Middle frontal gyrus (tissue), 1 donor: ENCODE measurements at regions not wholly inside any gene's neighbourhood (a gene's known extent, or its start where the extent isn't known, plus 50 kb on each side); places are given as distances from the start of the nearest gene placed in this dataset.
A peak's percentile ranks its signal among the peaks of the same experiment; 100 is the strongest.
"Not testable (repeated sequence)": the region's sequence is repeated elsewhere in the genome, so short reads cannot be mapped to it uniquely, and the experiment has no call there.

Experiments
- DNase-seq: peaks from one replicate; pipeline ENCODE4 v3.0.0-alpha.2; 2015; ENCODE audit warnings: low spot score; ENCODE audit errors: extremely low spot score

- DNase-seq: no peak
Measured at GRCh38 chr22:46040471-46041465, 63.8 kb upstream of the WNT7B start.

GRCh38 chr22:46041642-46042041 lies 64.7 kb upstream of the WNT7B start:
- DNase-seq: no peak

- no peak for DNase-seq
Measured at GRCh38 chr22:46042786-46043185, 65.8 kb upstream of the WNT7B start.

DNA sequence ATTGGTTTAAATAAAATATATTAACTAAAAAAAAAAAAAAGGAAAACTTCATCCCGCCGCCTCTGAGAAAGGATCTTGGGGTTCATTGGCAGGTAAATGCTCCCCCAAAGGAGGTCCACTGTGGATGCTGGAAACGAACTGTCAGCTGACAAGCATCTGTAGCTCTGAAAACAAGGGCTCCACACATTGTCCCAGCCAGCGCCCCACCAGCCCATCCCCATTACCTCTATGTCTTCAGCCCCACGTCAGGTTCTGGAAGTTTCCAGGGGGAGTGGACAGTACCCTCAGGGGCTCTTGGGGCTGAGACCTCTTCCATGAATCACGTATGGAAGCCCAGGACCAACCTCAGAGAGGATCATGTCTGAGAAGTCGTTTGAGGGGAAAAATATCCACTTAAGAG lies 66.4 kb upstream of the WNT7B start:
- no peak for DNase-seq

- no peak for DNase-seq
Measured at GRCh38 chr22:46043816-46044620, 67.1 kb upstream of the WNT7B start.

- no peak for DNase-seq
Measured at GRCh38 chr22:46044621-46045458, 67.9 kb upstream of the WNT7B start.

DNA sequence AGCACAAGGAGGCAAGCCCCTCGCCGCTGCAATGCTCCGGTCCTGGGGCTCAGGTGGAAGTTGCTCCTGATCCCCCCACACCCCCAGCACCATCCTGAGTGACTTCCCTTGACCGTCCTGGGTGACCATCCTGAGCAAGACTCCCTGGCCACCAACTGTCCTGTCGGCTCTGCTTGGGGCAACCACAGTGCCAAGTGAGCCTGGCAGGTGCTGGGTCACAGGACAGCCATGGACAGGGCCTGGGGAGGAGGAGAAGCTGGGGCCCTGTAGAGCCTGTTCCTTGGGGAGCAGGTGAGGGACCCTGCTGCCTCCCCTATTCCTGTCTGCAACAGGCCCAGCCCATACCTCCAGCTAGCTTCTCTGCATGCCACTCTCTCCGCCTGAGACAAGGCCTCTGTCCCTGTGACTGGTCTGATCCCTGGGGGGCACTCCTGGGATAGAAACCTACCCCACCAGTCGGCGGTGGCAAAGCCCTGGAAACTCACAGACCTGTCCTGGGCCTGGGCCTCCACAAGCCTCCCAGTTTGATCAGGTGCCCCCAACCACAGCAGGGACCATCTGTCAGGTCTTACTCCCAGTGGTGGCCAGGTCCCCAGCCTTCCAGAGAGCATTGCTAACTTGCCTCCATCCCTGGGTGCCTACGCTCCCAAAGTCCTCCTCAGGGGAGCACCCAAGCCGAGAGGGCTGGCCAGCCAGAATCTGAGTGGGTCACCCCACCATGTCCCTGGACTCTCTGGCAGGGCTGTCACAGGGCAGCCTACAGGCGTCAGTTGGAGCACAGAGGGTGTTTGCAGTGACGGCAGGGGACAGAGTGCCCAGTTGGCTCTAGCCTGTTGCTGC lies 68.7 kb upstream of the WNT7B start:
- DNase-seq: peak; percentile 2

DNA sequence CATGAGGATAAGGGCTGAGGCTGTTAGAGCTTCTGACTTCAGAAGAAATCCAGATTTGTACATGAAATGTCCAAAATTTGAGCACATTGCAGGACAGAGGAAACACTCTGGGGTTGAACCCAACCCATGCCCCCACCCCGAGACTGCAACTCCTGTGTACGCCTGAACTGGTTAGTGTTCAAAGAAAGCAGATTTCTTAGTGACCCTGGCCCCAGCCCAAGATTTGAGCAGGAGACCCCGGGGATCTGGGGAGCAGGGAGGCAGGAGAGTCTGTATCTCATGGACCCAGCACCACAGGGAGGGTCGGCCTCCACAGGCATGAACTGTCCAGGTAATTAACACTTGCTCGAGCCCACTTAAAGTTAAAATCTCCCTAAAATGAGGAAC lies 69.3 kb upstream of the WNT7B start:
- no peak for DNase-seq

DNA sequence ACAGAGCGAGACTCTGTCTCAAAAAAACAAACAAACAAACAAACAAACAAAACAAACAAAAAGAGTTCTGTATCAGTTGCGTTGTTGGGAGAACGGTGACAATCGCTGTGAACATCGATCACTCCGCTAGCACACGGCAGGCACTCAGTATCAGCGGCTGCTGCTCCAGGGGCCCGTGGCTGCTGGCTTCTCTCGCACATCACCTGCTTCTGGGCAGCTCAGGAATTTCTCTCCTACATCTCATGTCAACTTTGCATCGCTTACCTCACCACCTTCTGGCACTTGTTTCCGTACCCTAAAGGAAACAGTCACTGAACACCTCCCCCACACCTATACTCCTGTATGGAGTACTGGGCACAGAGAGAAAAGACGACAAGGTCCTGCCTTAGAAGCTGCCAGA lies 70.3 kb upstream of the WNT7B start:
- DNase-seq: no peak

DNA sequence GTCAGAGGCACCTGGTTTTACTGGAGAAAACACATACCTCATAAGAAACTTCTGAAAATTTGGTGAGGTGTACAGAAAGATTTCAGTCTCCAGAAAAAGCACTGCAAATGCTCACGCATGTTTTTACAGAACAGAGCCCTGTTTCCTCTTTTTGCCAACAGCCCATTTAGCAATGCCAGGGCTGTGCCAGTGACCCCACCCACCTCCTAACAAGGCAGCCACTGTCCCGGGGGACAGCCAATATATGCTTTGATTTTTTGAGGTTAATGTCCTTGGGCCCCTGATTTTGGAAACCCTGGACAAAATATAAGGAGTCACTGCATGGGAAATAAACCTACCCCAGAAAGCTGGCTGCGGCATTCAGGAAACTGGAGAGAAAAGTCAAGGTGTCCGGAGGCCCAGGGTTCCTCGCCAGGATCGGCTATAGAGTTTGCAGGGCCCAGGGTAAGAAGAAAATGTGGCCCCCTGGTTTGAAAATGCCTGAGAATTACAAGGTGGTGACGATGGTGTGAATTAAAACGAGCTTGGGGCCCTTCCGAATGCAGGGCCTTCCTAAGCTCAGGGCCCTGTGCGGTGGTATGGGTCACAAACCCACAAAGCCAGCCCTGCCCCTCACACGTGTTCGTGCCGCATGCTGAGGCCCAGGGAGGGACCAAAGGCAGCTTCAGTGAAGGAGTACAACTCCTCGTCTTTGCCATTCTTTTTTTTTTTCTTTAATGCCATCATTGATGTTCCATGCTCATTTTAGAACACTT lies 71.1 kb upstream of the WNT7B start:
- peak; percentile 2 for DNase-seq

- not testable (repeated sequence) for DNase-seq
Measured at GRCh38 chr22:46048661-46049060, 71.7 kb upstream of the WNT7B start.

DNA sequence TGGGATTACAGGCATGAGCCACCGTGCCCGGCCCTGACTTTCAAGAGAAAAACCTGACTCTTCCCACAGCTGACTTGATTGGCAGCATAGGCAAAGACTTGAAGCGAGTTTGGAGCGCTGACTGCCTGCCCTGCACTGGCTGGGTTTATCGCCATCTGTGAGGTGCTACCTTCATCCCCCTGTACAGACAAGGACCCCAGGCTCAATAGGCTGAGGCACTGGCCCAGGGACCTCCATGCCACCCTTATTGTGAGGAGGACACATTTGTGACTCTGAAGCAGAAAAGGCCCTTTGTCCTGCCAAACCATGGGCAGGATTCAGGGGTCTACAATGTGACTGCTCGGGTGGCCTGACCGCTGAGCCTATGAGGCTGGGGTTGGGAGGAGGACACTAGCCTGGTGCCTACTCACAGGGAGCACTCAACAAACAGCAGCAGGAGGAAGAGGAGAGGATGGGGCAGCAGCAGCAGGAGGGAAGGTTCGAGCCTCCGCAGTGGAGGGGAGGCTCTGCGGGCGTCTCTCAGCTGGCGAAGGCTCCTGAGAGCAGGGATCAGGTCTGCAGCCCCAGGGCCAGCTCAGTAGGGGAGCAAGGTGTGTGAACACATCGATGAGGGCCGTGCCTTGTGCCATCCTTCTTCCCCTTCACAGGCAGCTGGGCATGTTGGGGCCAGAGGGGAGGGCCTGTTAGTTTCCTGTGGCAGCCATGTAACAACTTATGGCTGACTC lies 72.9 kb upstream of the WNT7B start:
- no peak for DNase-seq

DNA sequence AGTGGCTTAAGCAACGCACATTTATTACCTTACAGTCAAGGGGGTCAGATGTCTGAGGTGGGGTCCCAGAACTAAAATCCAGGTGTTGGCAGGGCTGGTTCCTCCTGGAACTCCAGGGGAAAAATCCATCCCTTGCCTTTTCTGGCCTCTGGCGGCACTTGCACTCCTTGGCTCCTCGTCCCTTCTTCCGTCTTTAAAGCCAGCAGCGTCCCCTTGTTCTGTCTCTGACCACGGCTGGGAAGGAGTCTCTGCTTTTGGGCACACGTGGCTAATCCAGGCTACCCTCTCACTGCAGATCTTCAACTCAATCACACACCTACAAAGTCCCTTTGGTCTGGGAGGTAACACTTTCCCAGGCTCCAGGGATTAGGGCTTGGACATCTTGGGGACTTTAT lies 73.5 kb upstream of the WNT7B start:
- DNase-seq: no peak

DNA sequence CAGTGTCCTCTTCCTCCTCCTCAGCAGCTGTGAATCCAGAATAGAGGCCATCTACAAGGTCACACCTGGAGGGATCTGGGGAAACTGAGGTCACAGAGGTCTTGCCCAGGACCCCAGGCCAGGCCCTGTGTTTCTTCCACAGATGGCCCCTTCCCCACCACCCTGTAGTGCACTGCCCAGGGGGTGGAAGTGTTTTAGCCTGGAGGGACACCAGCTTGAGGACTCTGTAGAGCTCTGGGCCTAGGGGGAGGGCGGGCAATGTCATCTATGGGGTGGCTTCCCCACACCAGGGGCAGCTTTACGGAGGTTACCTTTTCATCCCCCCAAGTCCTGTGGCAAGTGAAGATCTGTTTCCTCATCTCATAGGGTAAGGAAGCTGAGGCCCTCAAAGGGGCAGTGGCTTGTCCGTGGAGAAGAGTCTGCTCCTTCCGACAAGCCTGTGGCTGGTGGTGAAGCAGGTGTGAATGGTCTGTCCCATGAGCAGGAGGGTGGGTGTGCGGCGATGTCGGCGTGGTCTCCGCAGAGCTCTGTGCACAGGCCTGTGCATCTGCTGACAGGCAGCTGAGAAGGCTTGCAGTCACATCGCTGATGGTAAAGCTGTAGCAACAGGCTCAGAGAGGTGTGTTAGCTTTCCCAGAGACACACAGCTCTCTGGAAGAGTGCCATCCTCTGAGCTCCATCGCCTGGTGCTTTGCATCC lies 74.1 kb upstream of the WNT7B start:
- DNase-seq: no peak

DNA sequence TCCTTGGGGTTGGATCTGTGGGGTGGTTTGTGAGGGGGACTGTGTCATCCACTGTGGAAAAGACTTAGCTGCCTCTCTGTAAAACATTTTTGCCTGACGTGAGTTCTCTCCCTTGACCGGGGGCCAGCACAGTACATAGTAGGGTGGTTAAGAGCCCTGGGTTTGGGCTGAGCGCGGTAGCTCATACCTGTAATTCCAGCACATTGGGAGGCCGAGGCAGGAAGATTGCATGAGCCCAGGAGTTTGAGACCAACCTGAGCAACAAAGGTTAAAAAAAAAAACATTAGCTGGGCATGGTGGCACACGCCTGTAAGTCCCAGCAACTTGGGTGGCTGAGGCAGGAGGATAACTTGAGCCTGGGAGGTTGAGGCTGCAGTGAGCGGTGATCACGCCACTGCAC lies 74.7 kb upstream of the WNT7B start:
- no peak for DNase-seq

- no peak for DNase-seq
Measured at GRCh38 chr22:46052331-46052771, 75.4 kb upstream of the WNT7B start.

- peak; percentile 55 for DNase-seq
Measured at GRCh38 chr22:46052801-46053562, 76.0 kb upstream of the WNT7B start.
